ENCODE measurements at regions not wholly inside any gene's neighbourhood (a gene's known extent, or its start where the extent isn't known, plus 50 kb on each side); places are given as distances from the start of the nearest gene placed in this dataset.

- no peak for TF ChIP-seq CTCF (IDR thresholded peaks at IDR 0.05)
- TF ChIP-seq POLR2A (IDR thresholded peaks at IDR 0.05), result no peak
These were observed 126.4 kb downstream of the TENT5C start for GRCh38 chr1:117732065-117732797.
